ENCODE measurements at regions not wholly inside any gene's neighbourhood (a gene's known extent, or its start where the extent isn't known, plus 50 kb on each side); places are given as distances from the start of the nearest gene placed in this dataset.

- TF ChIP-seq CTCF (conservative IDR thresholded peaks at IDR 0.05 in 1 of 2, IDR thresholded peaks at IDR 0.05 in 1 of 2; ENCODE audit: low read depth in 1 of 2, low read length in 2 of 2) (no peak), EZH2 (IDR thresholded peaks at IDR 0.05; ENCODE audit: low read length, missing control alignments) (no peak)
These were observed 162.0 kb upstream of the DMRT1 start for GRCh38 chr9:679462-679861.

Measured in fibroblast of lung (primary cell).